ENCODE measurements at regions not wholly inside any gene's neighbourhood (a gene's known extent, or its start where the extent isn't known, plus 50 kb on each side); places are given as distances from the start of the nearest gene placed in this dataset.
"Not testable (repeated sequence)": the region's sequence is repeated elsewhere in the genome, so short reads cannot be mapped to it uniquely, and the experiment has no call there.

GRCh38 chr13:112174476-112175110, 107.6 kb downstream of the SOX1 start:
- TF ChIP-seq CTCF (IDR thresholded peaks at IDR 0.05; ENCODE audit: low read depth, low read length) (no peak), MAX (IDR thresholded peaks at IDR 0.05; ENCODE audit: low read depth, low read length) (no peak), MYC (IDR thresholded peaks at IDR 0.05; ENCODE audit: low read depth, low read length) (no peak), POLR2A (IDR thresholded peaks at IDR 0.05; ENCODE audit: extremely low read depth, insufficient read length) (no peak)
- H3K4me3 ChIP-seq (ENCODE audit: low read depth, low read length): no peak overlapping the region
- DNase-seq (ENCODE audit: low read depth): peak; percentile 84

GRCh38 chr13:112175162-112176075, 108.5 kb downstream of the SOX1 start:
- DNase-seq (ENCODE audit: low read depth): no peak
- TF ChIP-seq MYC (IDR thresholded peaks at IDR 0.05; ENCODE audit: low read depth, low read length) (no peak), MAX (IDR thresholded peaks at IDR 0.05; ENCODE audit: low read depth, low read length) (no peak), POLR2A (IDR thresholded peaks at IDR 0.05; ENCODE audit: extremely low read depth, insufficient read length) (no peak), CTCF (IDR thresholded peaks at IDR 0.05; ENCODE audit: low read depth, low read length) (no peak)
- no peak overlapping the region for H3K4me3 ChIP-seq (ENCODE audit: low read depth, low read length)

- DNase-seq (ENCODE audit: low read depth); H3K4me3 ChIP-seq (ENCODE audit: low read depth, low read length): not testable (repeated sequence)
These were observed 109.5 kb downstream of the SOX1 start for GRCh38 chr13:112176141-112177119.

- no peak for DNase-seq (ENCODE audit: low read depth)
- TF ChIP-seq CTCF (IDR thresholded peaks at IDR 0.05; ENCODE audit: low read depth, low read length) (no peak), MYC (IDR thresholded peaks at IDR 0.05; ENCODE audit: low read depth, low read length) (no peak), MAX (IDR thresholded peaks at IDR 0.05; ENCODE audit: low read depth, low read length) (no peak), POLR2A (IDR thresholded peaks at IDR 0.05; ENCODE audit: extremely low read depth, insufficient read length) (no peak)
These were observed 110.7 kb downstream of the SOX1 start for GRCh38 chr13:112177450-112178288.

GRCh38 chr13:112178769-112179168, 111.8 kb downstream of the SOX1 start:
- no peak overlapping the region for H3K4me3 ChIP-seq (ENCODE audit: low read depth, low read length)
- TF ChIP-seq MAX (IDR thresholded peaks at IDR 0.05; ENCODE audit: low read depth, low read length): no peak
- TF ChIP-seq CTCF (IDR thresholded peaks at IDR 0.05; ENCODE audit: low read depth, low read length): no peak
- no peak for TF ChIP-seq POLR2A (IDR thresholded peaks at IDR 0.05; ENCODE audit: extremely low read depth, insufficient read length)
- TF ChIP-seq MYC (IDR thresholded peaks at IDR 0.05; ENCODE audit: low read depth, low read length): no peak
- DNase-seq (ENCODE audit: low read depth): no peak

More at GRCh38 chr13:112177450-112178288, 110.7 kb downstream of the SOX1 start:
- H3K4me3 ChIP-seq (ENCODE audit: low read depth, low read length): no peak overlapping the region
